ENCODE measurements at regions not wholly inside any gene's neighbourhood (a gene's known extent, or its start where the extent isn't known, plus 50 kb on each side); places are given as distances from the start of the nearest gene placed in this dataset.
A peak's percentile ranks its signal among the peaks of the same experiment; 100 is the strongest.

GRCh38 chr12:102781117-102781516 is 135.9 kb downstream of the PAH start:
- H3K4me3 ChIP-seq (ENCODE audit: insufficient read depth, low read depth, low read length): no peak overlapping the region

DNA sequence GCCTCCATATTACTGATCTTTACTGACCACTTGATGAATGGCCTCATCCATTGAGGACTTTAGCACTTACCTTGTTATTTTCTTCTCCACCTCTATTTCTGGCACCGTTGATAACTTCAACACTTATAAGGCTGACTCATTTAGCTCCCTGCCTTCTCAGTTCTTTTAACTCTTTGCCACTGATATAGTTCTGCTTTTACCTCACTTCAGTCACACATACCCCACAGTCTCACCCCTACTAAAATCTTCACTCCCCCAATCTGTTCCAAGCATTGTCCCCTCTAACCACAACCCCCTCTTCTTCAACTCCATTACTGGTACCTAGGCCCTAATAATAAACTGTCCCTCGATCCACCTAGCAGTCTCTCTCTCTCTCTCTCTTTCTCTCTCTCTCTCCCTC is 141.0 kb downstream of the PAH start:
- no peaks in the 10 kb centered on the region for H3K36me3 ChIP-seq (replicated peaks; ENCODE audit: control insufficient read depth, insufficient read depth, low read length)
- no peak overlapping the region for H3K4me3 ChIP-seq (ENCODE audit: insufficient read depth, low read depth, low read length)
- DNase-seq: no peak
- no peaks in the 10 kb centered on the region for H3K27me3 ChIP-seq (ENCODE audit: control insufficient read depth, insufficient read depth, low read length)

More at GRCh38 chr12:102781117-102781516, 135.9 kb downstream of the PAH start:
- no peak for DNase-seq
- no peaks in the 10 kb centered on the region for H3K27me3 ChIP-seq (ENCODE audit: control insufficient read depth, insufficient read depth, low read length)
- H3K36me3 ChIP-seq (replicated peaks; ENCODE audit: control insufficient read depth, insufficient read depth, low read length): no peaks in the 10 kb centered on the region

GRCh38 chr12:102769323-102769916 is 147.6 kb downstream of the PAH start:
- peak; percentile 27 for DNase-seq
- Histone ChIP-seq H3K36me3 (replicated peaks; ENCODE audit: control insufficient read depth, insufficient read depth, low read length) (no peaks in the 10 kb centered on the region), H3K27me3 (ENCODE audit: control insufficient read depth, insufficient read depth, low read length) (no peaks in the 10 kb centered on the region), H3K4me3 (ENCODE audit: insufficient read depth, low read depth, low read length) (no peak overlapping the region)

DNA sequence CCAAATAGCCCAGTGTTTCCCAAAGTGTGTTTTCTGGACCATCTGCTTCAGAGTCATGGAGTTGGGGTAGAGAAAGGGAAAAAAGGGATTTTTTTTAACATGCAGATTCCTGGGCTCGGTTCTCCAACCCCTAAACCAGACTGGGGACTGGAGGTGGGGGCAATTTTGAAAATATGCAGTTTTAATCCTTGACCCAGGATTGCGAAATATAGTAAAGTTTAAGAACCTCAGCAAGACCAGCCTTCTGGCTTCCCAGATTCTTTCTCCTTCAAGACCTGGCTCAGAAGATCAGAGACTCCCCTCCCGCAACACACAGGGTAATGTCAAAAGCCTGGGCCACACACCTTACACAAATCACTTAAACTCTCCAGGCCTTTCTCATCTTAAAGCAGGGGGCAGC is 150.1 kb downstream of the PAH start:
- H3K4me3 ChIP-seq (ENCODE audit: insufficient read depth, low read depth, low read length): no peak overlapping the region
- no peaks in the 10 kb centered on the region for H3K36me3 ChIP-seq (replicated peaks; ENCODE audit: control insufficient read depth, insufficient read depth, low read length)
- H3K27me3 ChIP-seq (ENCODE audit: control insufficient read depth, insufficient read depth, low read length): no peaks in the 10 kb centered on the region
- DNase-seq: no peak

GRCh38 chr12:102765736-102766135 is 151.3 kb downstream of the PAH start:
- Histone ChIP-seq H3K4me3 (ENCODE audit: insufficient read depth, low read depth, low read length) (no peak overlapping the region), H3K36me3 (replicated peaks; ENCODE audit: control insufficient read depth, insufficient read depth, low read length) (no peaks in the 10 kb centered on the region), H3K27me3 (ENCODE audit: control insufficient read depth, insufficient read depth, low read length) (no peaks in the 10 kb centered on the region)
- DNase-seq: no peak

GRCh38 chr12:102763471-102763870 is 153.6 kb downstream of the PAH start:
- no peaks in the 10 kb centered on the region for H3K36me3 ChIP-seq (replicated peaks; ENCODE audit: control insufficient read depth, insufficient read depth, low read length)
- no peaks in the 10 kb centered on the region for H3K27me3 ChIP-seq (ENCODE audit: control insufficient read depth, insufficient read depth, low read length)
- H3K4me3 ChIP-seq (ENCODE audit: insufficient read depth, low read depth, low read length): no peak overlapping the region
- DNase-seq: no peak

- no peaks in the 10 kb centered on the region for H3K36me3 ChIP-seq (replicated peaks; ENCODE audit: control insufficient read depth, insufficient read depth, low read length)
- H3K4me3 ChIP-seq (ENCODE audit: insufficient read depth, low read depth, low read length): no peak overlapping the region
- H3K27me3 ChIP-seq (ENCODE audit: control insufficient read depth, insufficient read depth, low read length): no peaks in the 10 kb centered on the region
- DNase-seq: no peak
These were observed 154.0 kb downstream of the PAH start for GRCh38 chr12:102763061-102763460.

GRCh38 chr12:102760322-102760721 is 156.7 kb downstream of the PAH start:
- no peaks in the 10 kb centered on the region for H3K27me3 ChIP-seq (ENCODE audit: control insufficient read depth, insufficient read depth, low read length)
- no peak for DNase-seq
- no peak overlapping the region for H3K4me3 ChIP-seq (ENCODE audit: insufficient read depth, low read depth, low read length)
- no peaks in the 10 kb centered on the region for H3K36me3 ChIP-seq (replicated peaks; ENCODE audit: control insufficient read depth, insufficient read depth, low read length)

GRCh38 chr12:102759466-102759865 is 157.6 kb downstream of the PAH start:
- H3K27me3 ChIP-seq (ENCODE audit: control insufficient read depth, insufficient read depth, low read length): no peaks in the 10 kb centered on the region
- DNase-seq: no peak
- H3K36me3 ChIP-seq (replicated peaks; ENCODE audit: control insufficient read depth, insufficient read depth, low read length): no peaks in the 10 kb centered on the region
- no peak overlapping the region for H3K4me3 ChIP-seq (ENCODE audit: insufficient read depth, low read depth, low read length)

- no peak overlapping the region for H3K4me3 ChIP-seq (ENCODE audit: insufficient read depth, low read depth, low read length)
- no peaks in the 10 kb centered on the region for H3K36me3 ChIP-seq (replicated peaks; ENCODE audit: control insufficient read depth, insufficient read depth, low read length)
- DNase-seq: no peak
- H3K27me3 ChIP-seq (ENCODE audit: control insufficient read depth, insufficient read depth, low read length): no peaks in the 10 kb centered on the region
These were observed 159.2 kb downstream of the PAH start for GRCh38 chr12:102757882-102758226.

- H3K27me3 ChIP-seq (ENCODE audit: control insufficient read depth, insufficient read depth, low read length): no peaks in the 10 kb centered on the region
- DNase-seq: no peak
These were observed 159.7 kb downstream of the PAH start for GRCh38 chr12:102757154-102757881.

GRCh38 chr12:102756530-102756929 is 160.5 kb downstream of the PAH start:
- Histone ChIP-seq H3K36me3 (replicated peaks; ENCODE audit: control insufficient read depth, insufficient read depth, low read length) (no peaks in the 10 kb centered on the region), H3K27me3 (ENCODE audit: control insufficient read depth, insufficient read depth, low read length) (no peaks in the 10 kb centered on the region), H3K4me3 (ENCODE audit: insufficient read depth, low read depth, low read length) (no peak overlapping the region)
- no peak for DNase-seq

More at GRCh38 chr12:102757154-102757881, 159.7 kb downstream of the PAH start:
- H3K4me3 ChIP-seq (ENCODE audit: insufficient read depth, low read depth, low read length): no peak overlapping the region
- no peaks in the 10 kb centered on the region for H3K36me3 ChIP-seq (replicated peaks; ENCODE audit: control insufficient read depth, insufficient read depth, low read length)

DNA sequence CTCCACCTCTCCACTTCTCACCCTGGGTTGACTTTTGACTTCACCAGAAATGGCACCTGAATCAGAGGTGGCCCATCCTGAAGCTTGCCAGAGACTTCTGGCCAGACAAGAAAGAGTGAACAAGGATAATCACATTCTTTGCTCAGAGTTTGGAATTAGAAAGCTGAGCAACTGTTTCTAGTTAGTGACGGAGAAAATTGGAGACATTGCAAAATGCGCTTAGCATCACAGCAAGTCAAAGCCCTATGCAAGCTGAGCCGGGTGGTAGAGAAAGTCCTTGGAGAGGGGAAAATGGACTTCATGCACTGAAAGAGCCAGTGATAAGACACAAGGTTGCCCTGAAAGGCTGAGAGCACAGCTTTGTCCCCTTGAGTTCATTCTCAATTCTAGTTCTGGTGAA is 161.8 kb downstream of the PAH start:
- H3K36me3 ChIP-seq (replicated peaks; ENCODE audit: control insufficient read depth, insufficient read depth, low read length): no peaks in the 10 kb centered on the region
- no peak overlapping the region for H3K4me3 ChIP-seq (ENCODE audit: insufficient read depth, low read depth, low read length)
- no peak for DNase-seq
- no peaks in the 10 kb centered on the region for H3K27me3 ChIP-seq (ENCODE audit: control insufficient read depth, insufficient read depth, low read length)

DNA sequence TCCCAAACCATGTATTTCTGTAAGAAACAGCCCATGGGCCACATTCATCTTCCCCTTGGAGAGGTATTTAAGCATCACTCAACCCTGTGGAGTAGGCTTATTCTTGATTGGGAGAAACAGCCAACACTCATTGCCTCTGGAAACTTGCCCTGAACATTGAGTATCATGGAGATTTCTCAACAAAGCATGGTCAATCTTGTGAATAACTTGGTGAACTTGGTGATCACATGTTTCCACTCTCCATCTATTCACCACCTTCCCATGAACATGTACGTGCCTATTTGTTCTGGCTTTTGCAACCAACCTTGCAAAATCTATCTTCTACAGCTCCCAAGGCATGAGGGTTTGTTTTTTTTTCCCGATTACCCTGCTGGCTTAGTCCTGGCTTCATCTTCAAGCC is 163.2 kb downstream of the PAH start:
- Histone ChIP-seq H3K4me3 (ENCODE audit: insufficient read depth, low read depth, low read length) (no peak overlapping the region), H3K27me3 (ENCODE audit: control insufficient read depth, insufficient read depth, low read length) (no peaks in the 10 kb centered on the region), H3K36me3 (replicated peaks; ENCODE audit: control insufficient read depth, insufficient read depth, low read length) (no peaks in the 10 kb centered on the region)
- DNase-seq: no peak

- H3K36me3 ChIP-seq (replicated peaks; ENCODE audit: control insufficient read depth, insufficient read depth, low read length): no peaks in the 10 kb centered on the region
- DNase-seq: no peak
These were observed 168.3 kb downstream of the PAH start for GRCh38 chr12:102748704-102749103.

More at GRCh38 chr12:102748704-102749103, 168.3 kb downstream of the PAH start:
- H3K27me3 ChIP-seq (ENCODE audit: control insufficient read depth, insufficient read depth, low read length): no peaks in the 10 kb centered on the region
- H3K4me3 ChIP-seq (ENCODE audit: insufficient read depth, low read depth, low read length): no peak overlapping the region
